Spleen (tissue), 11 donors: ENCODE measurements at regions not wholly inside any gene's neighbourhood (a gene's known extent, or its start where the extent isn't known, plus 50 kb on each side); places are given as distances from the start of the nearest gene placed in this dataset.

Experiments used
- DNase-seq: peaks from one replicate; pipeline ENCODE4 v3.0.0-alpha.2; 2020
- H3K27ac ChIP-seq, 8 donors: fragments of 200-600 bp; sonication (generic) in 7 of 8; 1 replicate in 4 of 8; 2 replicates in 4 of 8; pipeline versions ENCODE4 v1.5.0 to v1.8.0; 2016 to 2021; ENCODE audit warnings: inconsistent platforms in 4 of 8, mild to moderate bottlenecking in 4 of 8, moderate library complexity in 1 of 8
- H3K27me3 ChIP-seq, 7 donors: fragments of 200-600 bp; sonication (generic) in 6 of 7; replicated peaks in 1 of 7; 1 replicate in 4 of 7; 2 replicates in 3 of 7; pipeline versions ENCODE4 v1.5.0 to v1.8.0; 2016 to 2021; ENCODE audit warnings: inconsistent platforms in 3 of 7, mild to moderate bottlenecking in 1 of 7
- H3K36me3 ChIP-seq, 6 donors: fragments of 200-600 bp; sonication (generic) in 5 of 6; 1 replicate in 4 of 6; 2 replicates in 2 of 6; pipeline versions ENCODE4 v1.5.0 to v1.8.0; 2016 to 2021; ENCODE audit warnings: inconsistent platforms in 2 of 6
- H3K4me1 ChIP-seq, 6 donors: fragments of 200-600 bp; sonication (generic) in 5 of 6; 1 replicate in 3 of 6; 2 replicates in 3 of 6; pipeline versions ENCODE4 v1.5.0 to v1.8.0; 2016 to 2021; ENCODE audit warnings: inconsistent platforms in 3 of 6
- H3K4me3 ChIP-seq, 8 donors: fragments of 200-600 bp; sonication (generic) in 7 of 8; 1 replicate in 4 of 8; 2 replicates in 4 of 8; pipeline versions ENCODE4 v1.5.0 to v1.8.0; 2016 to 2021; ENCODE audit warnings: inconsistent platforms in 4 of 8, mild to moderate bottlenecking in 4 of 8, moderate library complexity in 2 of 8
- H3K9me3 ChIP-seq, 8 donors: fragments of 200-600 bp; sonication (generic) in 7 of 8; 1 replicate in 4 of 8; 2 replicates in 4 of 8; pipeline versions ENCODE4 v1.5.0 to v1.8.0; 2016 to 2021; ENCODE audit warnings: inconsistent platforms in 4 of 8
- POLR2A ChIP-seq, 3 donors: fragments of 450-650 bp; IDR thresholded peaks; one replicate each; pipeline ENCODE4 v1.5.1; 2017; ENCODE audit warnings: antibody characterized with exemption in 3 of 3, mild to moderate bottlenecking in 1 of 3
- POLR2AphosphoS5 ChIP-seq, 3 donors: sonication (generic); formaldehyde crosslinking; IDR thresholded peaks; one replicate each; pipeline ENCODE4 v1.5.1; 2017; ENCODE audit warnings: antibody characterized with exemption in 3 of 3
- WGBS, 5 donors: extraction: QIAGEN DNeasy Blood & Tissue Kit in 3 of 5; methylation state at CpG; one replicate each; pipeline versions ENCODE4 v1.1.5 to v1.1.7; 2013 to 2018; 5-methylcytosine and 5-hydroxymethylcytosine counted together
- intact Hi-C: fragments of 100-400 bp; cut with DNase I; formaldehyde crosslinking; loops from one replicate; pipeline ENCODE4 v1.15.0; 2023; ENCODE audit warnings: low total_unique reads
- TF ChIP-seq, protein P1 (sequence below), 11 experiments: fragments of 200-600 bp in 7 of 11; fragments of 450-650 bp in 4 of 11; sonication (generic) in 4 of 11; IDR thresholded peaks in 8 of 11; conservative IDR thresholded peaks in 3 of 11; 1 replicate in 7 of 11; 2 replicates in 4 of 11; pipeline versions ENCODE4 v1.4.0 to v1.8.0; 2016 to 2021; ENCODE audit warnings: antibody characterized with exemption in 11 of 11, inconsistent platforms in 4 of 11, mild to moderate bottlenecking in 1 of 11
- donor health status: healthy with polysubstance abuse.
- donor health status: DM: no; HTN: no; CAD: no; lungs with moderate emphysema.
- donor health status: DM: no; HTN: no; CAD: no.
- donor health status: Bipolar disorder and iron deficiency.
- donor health status: healthy.
- donor health status: DM: no; HTN: no; CAD: no.
- donor health status: DM: yes; HTN: yes; CAD: no.

DNA sequence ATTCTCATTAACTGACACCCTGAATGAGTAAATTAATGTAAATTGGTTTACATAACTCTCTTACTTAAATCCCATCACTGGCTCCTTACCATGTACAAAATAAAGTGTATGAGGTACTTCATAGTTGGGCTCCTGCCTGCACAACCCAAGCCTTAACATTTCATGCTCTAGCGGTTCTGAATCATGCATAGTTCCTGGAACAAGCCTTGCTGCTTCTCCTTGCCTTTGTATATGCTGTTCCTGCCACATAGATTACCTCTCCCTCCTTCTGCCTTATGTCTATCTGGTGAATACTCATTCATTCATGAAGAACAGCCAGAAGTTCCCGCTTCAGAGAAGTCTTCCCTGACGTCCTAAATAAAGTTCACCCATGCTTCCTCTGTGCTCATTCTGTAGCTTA lies 594.7 kb downstream of the SMARCA1 start:
- WGBS, 5 donors: 25 to 44% (median 32%) methylated on average over 3 of the region's 3 CpGs
- H3K36me3 ChIP-seq: no peaks in the 10 kb centered on the region
- H3K4me1 ChIP-seq: no peaks in the 10 kb centered on the region
- H3K4me3 ChIP-seq: no peak overlapping the region
- no peak overlapping the region for H3K27ac ChIP-seq
- no peak for DNase-seq
- no peaks in the 10 kb centered on the region for H3K27me3 ChIP-seq
- TF ChIP-seq POLR2A (IDR thresholded peaks at IDR 0.05) (no peak), POLR2AphosphoS5 (IDR thresholded peaks at IDR 0.05) (no peak)
- TF ChIP-seq, protein P1, sequence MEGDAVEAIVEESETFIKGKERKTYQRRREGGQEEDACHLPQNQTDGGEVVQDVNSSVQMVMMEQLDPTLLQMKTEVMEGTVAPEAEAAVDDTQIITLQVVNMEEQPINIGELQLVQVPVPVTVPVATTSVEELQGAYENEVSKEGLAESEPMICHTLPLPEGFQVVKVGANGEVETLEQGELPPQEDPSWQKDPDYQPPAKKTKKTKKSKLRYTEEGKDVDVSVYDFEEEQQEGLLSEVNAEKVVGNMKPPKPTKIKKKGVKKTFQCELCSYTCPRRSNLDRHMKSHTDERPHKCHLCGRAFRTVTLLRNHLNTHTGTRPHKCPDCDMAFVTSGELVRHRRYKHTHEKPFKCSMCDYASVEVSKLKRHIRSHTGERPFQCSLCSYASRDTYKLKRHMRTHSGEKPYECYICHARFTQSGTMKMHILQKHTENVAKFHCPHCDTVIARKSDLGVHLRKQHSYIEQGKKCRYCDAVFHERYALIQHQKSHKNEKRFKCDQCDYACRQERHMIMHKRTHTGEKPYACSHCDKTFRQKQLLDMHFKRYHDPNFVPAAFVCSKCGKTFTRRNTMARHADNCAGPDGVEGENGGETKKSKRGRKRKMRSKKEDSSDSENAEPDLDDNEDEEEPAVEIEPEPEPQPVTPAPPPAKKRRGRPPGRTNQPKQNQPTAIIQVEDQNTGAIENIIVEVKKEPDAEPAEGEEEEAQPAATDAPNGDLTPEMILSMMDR (IDR thresholded peaks at IDR 0.05 in 8 of 11, conservative IDR thresholded peaks at IDR 0.05 in 3 of 11): no peak
- no peaks in the 10 kb centered on the region for H3K9me3 ChIP-seq
- intact Hi-C loops: no loop called here

DNA sequence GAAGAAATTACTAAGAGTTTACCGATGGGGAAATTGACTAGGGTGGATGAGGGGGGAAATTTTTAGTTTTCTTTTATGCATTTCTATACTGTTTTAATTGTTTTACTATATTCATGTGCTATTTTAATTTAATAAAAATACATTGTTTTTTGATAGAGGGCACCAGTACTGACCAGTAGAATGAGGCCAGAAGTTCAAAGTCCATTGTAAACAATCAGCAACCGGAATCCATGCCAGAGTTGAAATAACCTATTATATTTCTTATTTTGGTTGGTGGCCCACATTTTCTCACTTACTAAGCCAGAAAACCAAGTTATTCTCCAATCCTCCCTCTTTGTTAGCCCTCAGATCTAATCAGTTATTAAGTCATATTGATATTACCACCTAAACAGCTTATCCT lies 595.9 kb downstream of the SMARCA1 start:
- 83 to 95% (median 94%) methylated on average over 2 of the region's 2 CpGs for WGBS, 5 donors
- DNase-seq: no peak
- Histone ChIP-seq H3K4me3 (no peak overlapping the region), H3K36me3 (no peaks in the 10 kb centered on the region), H3K9me3 (no peaks in the 10 kb centered on the region), H3K27me3 (no peaks in the 10 kb centered on the region), H3K27ac (no peak overlapping the region), H3K4me1 (no peaks in the 10 kb centered on the region)
- intact Hi-C loops: no loop called here
- no peak for TF ChIP-seq POLR2A (IDR thresholded peaks at IDR 0.05)
- TF ChIP-seq POLR2AphosphoS5 (IDR thresholded peaks at IDR 0.05): no peak
- TF ChIP-seq, protein P1 (IDR thresholded peaks at IDR 0.05 in 8 of 11, conservative IDR thresholded peaks at IDR 0.05 in 3 of 11): no peak

DNA sequence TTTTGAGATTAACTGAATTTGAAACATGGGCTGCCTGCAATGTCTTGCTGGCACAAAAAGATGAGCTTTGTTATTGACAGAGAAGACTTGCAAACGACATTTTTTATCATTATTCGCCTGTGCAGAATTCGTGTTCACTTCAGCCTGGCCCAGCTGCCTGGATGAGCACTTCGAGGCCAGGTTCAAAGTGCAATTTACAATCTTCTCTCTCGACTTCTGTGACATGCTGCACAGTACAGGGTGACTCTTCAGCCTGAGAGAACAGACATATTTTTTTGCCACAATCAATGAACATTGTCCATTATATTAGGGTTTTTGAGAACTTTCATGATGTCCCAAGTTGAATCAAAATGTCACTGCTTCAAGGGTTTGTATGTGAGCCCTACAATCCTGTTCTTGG lies 616.5 kb downstream of the SMARCA1 start:
- H3K27me3 ChIP-seq: no peaks in the 10 kb centered on the region
- no peak overlapping the region for H3K27ac ChIP-seq
- no peaks in the 10 kb centered on the region for H3K4me1 ChIP-seq
- H3K36me3 ChIP-seq: no peaks in the 10 kb centered on the region
- intact Hi-C loops: no loop called here
- no peak for DNase-seq
- TF ChIP-seq POLR2AphosphoS5 (IDR thresholded peaks at IDR 0.05) (no peak), POLR2A (IDR thresholded peaks at IDR 0.05) (no peak)
- TF ChIP-seq, protein P1 (IDR thresholded peaks at IDR 0.05 in 8 of 11, conservative IDR thresholded peaks at IDR 0.05 in 3 of 11): no peak
- no peaks in the 10 kb centered on the region for H3K9me3 ChIP-seq
- H3K4me3 ChIP-seq: no peak overlapping the region
- 59 to 85% (median 73%) methylated on average over 5 of the region's 5 CpGs for WGBS, 5 donors

DNA sequence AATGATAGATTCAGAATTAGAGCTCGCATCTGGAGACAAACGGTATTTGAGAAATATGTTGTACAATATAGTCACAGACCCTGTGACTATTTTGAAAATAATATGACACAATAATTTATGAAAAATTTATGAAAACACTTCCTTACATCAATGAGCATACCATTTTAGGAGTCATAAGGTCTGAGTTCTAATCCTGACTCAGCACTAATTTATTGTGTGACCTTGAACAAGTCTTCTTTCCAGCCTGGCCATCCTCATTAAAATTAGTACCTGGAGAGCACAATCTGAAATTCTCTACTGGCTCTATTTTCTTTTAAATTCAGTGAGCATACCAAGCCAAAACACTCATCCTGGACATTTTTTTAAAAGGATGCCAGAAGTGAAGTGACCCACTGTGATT lies 622.3 kb downstream of the SMARCA1 start:
- intact Hi-C loops: no loop called here
- TF ChIP-seq, protein P1 (IDR thresholded peaks at IDR 0.05 in 8 of 11, conservative IDR thresholded peaks at IDR 0.05 in 3 of 11): no peak
- TF ChIP-seq POLR2A (IDR thresholded peaks at IDR 0.05): no peak
- TF ChIP-seq POLR2AphosphoS5 (IDR thresholded peaks at IDR 0.05): no peak
- 80 to 94% (median 81%) methylated on average over 2 of the region's 2 CpGs for WGBS, 5 donors
- H3K4me3 ChIP-seq: no peak overlapping the region
- no peaks in the 10 kb centered on the region for H3K27me3 ChIP-seq
- no peak for DNase-seq
- H3K27ac ChIP-seq: no peak overlapping the region
- H3K4me1 ChIP-seq: no peaks in the 10 kb centered on the region
- no peaks in the 10 kb centered on the region for H3K9me3 ChIP-seq
- H3K36me3 ChIP-seq: no peaks in the 10 kb centered on the region
